Nephron progenitor cell (in vitro differentiated cells): ENCODE measurements at regions not wholly inside any gene's neighbourhood (a gene's known extent, or its start where the extent isn't known, plus 50 kb on each side); places are given as distances from the start of the nearest gene placed in this dataset.

Experiments used
- DNase-seq: peaks from one replicate; pipeline ENCODE4 v3.0.0; 2021
- H3K27ac Mint-ChIP-seq: 2 replicates; pipeline ENCODE4 v1.8.0; 2021; ENCODE audit warnings: mild to moderate bottlenecking, moderate library complexity, mixed read lengths
- H3K27me3 Mint-ChIP-seq: 2 replicates; pipeline ENCODE4 v1.8.0; 2021; ENCODE audit warnings: mild to moderate bottlenecking, low read depth, mixed read lengths; ENCODE audit not compliant: poor library complexity
- H3K36me3 Mint-ChIP-seq: 2 replicates; pipeline ENCODE4 v1.8.0; 2021; ENCODE audit warnings: low read depth, mixed read lengths
- H3K4me1 Mint-ChIP-seq: 2 replicates; pipeline ENCODE4 v1.8.0; 2021; ENCODE audit warnings: mixed read lengths
- H3K4me3 Mint-ChIP-seq: 2 replicates; pipeline ENCODE4 v1.8.0; 2021; ENCODE audit warnings: mild to moderate bottlenecking, moderate library complexity, mixed read lengths
- H3K9me3 Mint-ChIP-seq: 2 replicates; pipeline ENCODE4 v1.8.0; 2021; ENCODE audit warnings: mild to moderate bottlenecking, moderate library complexity, mixed read lengths
- CTCF ChIP-seq: fragments of 200-600 bp; sonication (generic); IDR thresholded peaks from 2 replicates; pipeline ENCODE4 v1.5.0; 2021; ENCODE audit warnings: antibody characterized with exemption

DNA sequence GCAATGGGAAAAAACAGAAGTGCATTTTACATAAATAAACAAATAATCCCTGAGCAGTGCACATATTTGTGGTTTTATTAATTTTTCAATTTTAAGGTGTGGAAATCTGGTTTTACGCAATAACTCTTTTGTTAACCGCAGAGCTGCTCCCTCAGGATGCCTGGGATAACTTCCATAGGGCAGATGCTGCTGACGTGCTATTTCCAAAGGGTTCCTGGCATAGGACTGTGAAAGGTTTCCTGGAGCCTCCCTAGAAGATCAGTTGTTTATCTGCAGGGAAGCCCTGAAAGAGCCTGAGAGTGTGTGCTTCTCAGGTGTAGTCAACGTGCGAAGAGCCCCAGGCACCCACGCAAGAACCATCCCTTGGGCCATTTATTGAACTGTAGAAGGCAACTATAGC is 443.5 kb downstream of the PLK2 start:
- Mint-ChIP-seq H3K36me3 (no peaks in the 10 kb centered on the region), H3K4me1 (no peaks in the 10 kb centered on the region)
- no peak for DNase-seq

DNA sequence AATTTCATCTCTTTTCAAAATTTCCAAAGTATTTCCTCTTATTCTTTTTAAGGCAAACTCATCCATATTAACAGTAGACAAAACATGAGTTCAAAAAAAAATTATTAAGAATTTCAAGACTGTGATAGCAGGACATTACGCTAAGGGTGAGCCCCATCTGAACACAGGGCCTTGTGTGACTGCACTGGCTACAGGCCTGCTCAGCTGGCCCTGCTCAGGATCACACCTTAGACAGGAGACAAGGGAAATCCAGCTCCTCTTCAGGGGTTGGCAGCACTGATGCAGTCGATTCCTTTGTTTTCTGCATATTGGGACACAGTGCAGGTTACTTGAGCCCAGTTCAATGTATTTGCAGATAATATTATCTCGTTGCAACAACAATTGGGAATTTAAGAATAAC is 444.7 kb downstream of the PLK2 start:
- Mint-ChIP-seq H3K27me3 (no peaks in the 10 kb centered on the region), H3K4me1 (no peaks in the 10 kb centered on the region), H3K4me3 (no peak overlapping the region), H3K27ac (no peak overlapping the region), H3K36me3 (no peaks in the 10 kb centered on the region), H3K9me3 (no peaks in the 10 kb centered on the region)
- DNase-seq: no peak
- no peak for TF ChIP-seq CTCF

More for the DNA sequence above, 443.5 kb downstream of the PLK2 start:
- Mint-ChIP-seq H3K27me3 (no peaks in the 10 kb centered on the region), H3K4me3 (no peak overlapping the region), H3K9me3 (no peaks in the 10 kb centered on the region), H3K27ac (no peak overlapping the region)
- no peak for TF ChIP-seq CTCF

- Mint-ChIP-seq H3K9me3 (no peaks in the 10 kb centered on the region), H3K36me3 (no peaks in the 10 kb centered on the region), H3K4me3 (no peak overlapping the region), H3K27me3 (no peaks in the 10 kb centered on the region), H3K27ac (no peak overlapping the region), H3K4me1 (no peaks in the 10 kb centered on the region)
- no peak for DNase-seq
- no peak for TF ChIP-seq CTCF
Measured at GRCh38 chr5:58013542-58014258, 446.2 kb downstream of the PLK2 start.

DNA sequence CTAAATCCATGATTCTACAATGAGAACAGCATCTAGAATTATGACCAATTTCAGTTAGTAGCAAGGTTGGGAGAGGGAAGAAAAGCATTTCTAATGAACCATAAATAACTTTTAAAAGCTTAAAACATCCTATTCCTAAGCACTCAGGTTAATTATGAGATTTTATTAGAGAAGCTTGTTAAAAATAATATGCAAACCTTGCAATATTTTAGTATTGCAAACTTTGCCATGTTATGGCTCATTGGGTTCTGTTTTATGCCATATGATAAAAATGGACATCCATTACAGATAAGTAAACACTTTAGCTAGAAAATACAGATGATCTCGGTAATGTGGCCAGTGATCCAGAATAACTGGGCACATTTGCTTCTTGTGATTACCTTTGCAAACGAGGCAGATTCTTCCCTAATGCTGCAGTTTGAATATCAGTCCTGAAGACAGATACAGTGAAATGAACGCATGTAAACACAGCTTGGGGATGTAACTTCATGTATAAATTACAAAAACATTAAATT is 447.0 kb downstream of the PLK2 start:
- Mint-ChIP-seq H3K9me3 (no peaks in the 10 kb centered on the region), H3K27me3 (no peaks in the 10 kb centered on the region), H3K36me3 (no peaks in the 10 kb centered on the region), H3K4me1 (no peaks in the 10 kb centered on the region), H3K4me3 (no peak overlapping the region), H3K27ac (no peak overlapping the region)
- TF ChIP-seq CTCF: no peak
- no peak for DNase-seq

GRCh38 chr5:58012102-58012501 is 447.8 kb downstream of the PLK2 start:
- DNase-seq: no peak
- no peak for TF ChIP-seq CTCF
- H3K4me1 Mint-ChIP-seq: no peaks in the 10 kb centered on the region
- no peak overlapping the region for H3K27ac Mint-ChIP-seq
- no peaks in the 10 kb centered on the region for H3K27me3 Mint-ChIP-seq
- no peaks in the 10 kb centered on the region for H3K9me3 Mint-ChIP-seq
- no peaks in the 10 kb centered on the region for H3K36me3 Mint-ChIP-seq
- H3K4me3 Mint-ChIP-seq: no peak overlapping the region

GRCh38 chr5:58011301-58011700 is 448.6 kb downstream of the PLK2 start:
- Mint-ChIP-seq H3K4me1 (no peaks in the 10 kb centered on the region), H3K36me3 (no peaks in the 10 kb centered on the region), H3K4me3 (no peak overlapping the region), H3K27me3 (no peaks in the 10 kb centered on the region), H3K9me3 (no peaks in the 10 kb centered on the region), H3K27ac (no peak overlapping the region)
- DNase-seq: no peak
- TF ChIP-seq CTCF: no peak
